Trophoblast cell (in vitro differentiated cells and primary cell): ENCODE measurements at regions not wholly inside any gene's neighbourhood (a gene's known extent, or its start where the extent isn't known, plus 50 kb on each side); places are given as distances from the start of the nearest gene placed in this dataset.
A peak's percentile ranks its signal among the peaks of the same experiment; 100 is the strongest.

Experiments used
- DNase-seq, 2 donors: peaks; one replicate each; pipeline ENCODE4 v3.0.0-alpha.2; 2016
- H2AFZ ChIP-seq: 2 replicates; pipeline ENCODE4 v1.6.1; 2013; ENCODE audit warnings: low read length, moderate library complexity, mild to moderate bottlenecking; ENCODE audit not compliant: insufficient read depth, poor library complexity
- H2AK5ac ChIP-seq: 2 replicates; pipeline ENCODE4 v1.6.1; 2013; ENCODE audit warnings: mild to moderate bottlenecking, low read length
- H2BK120ac ChIP-seq: 2 replicates; pipeline ENCODE4 v1.6.1; 2013; ENCODE audit warnings: low read length, mild to moderate bottlenecking, moderate library complexity; ENCODE audit not compliant: insufficient read depth, poor library complexity
- H2BK12ac ChIP-seq: 2 replicates; pipeline ENCODE4 v1.6.1; 2013; ENCODE audit warnings: mild to moderate bottlenecking, low read length, moderate library complexity
- H2BK5ac ChIP-seq: 2 replicates; pipeline ENCODE4 v1.6.1; 2013; ENCODE audit warnings: low read length, low read depth, moderate library complexity, mild to moderate bottlenecking; ENCODE audit not compliant: poor library complexity
- H3K14ac ChIP-seq: 2 replicates; pipeline ENCODE4 v1.6.1; 2013; ENCODE audit warnings: mild to moderate bottlenecking, low read length
- H3K18ac ChIP-seq: 2 replicates; pipeline ENCODE4 v1.6.1; 2013; ENCODE audit warnings: mild to moderate bottlenecking, low read length
- H3K23ac ChIP-seq: 2 replicates; pipeline ENCODE4 v1.6.1; 2013; ENCODE audit warnings: low read length
- H3K27ac ChIP-seq: 2 replicates; pipeline ENCODE4 v1.5.1; 2013; ENCODE audit warnings: low read depth, mild to moderate bottlenecking, inconsistent platforms, low read length, moderate library complexity
- H3K27me3 ChIP-seq: 2 replicates; pipeline ENCODE4 v1.6.1; 2013; ENCODE audit warnings: inconsistent platforms, mild to moderate bottlenecking, low read length, moderate library complexity; ENCODE audit not compliant: insufficient read depth
- H3K36me3 ChIP-seq, 2 experiments: 1 replicate in 1 of 2; 2 replicates in 1 of 2; pipeline ENCODE4 v1.6.1; 2013; ENCODE audit warnings: low read length in 2 of 2, mild to moderate bottlenecking in 2 of 2, moderate library complexity in 1 of 2; ENCODE audit not compliant: insufficient read depth in 2 of 2, control insufficient read depth in 1 of 2
- H3K4ac ChIP-seq: 2 replicates; pipeline ENCODE4 v1.6.1; 2013; ENCODE audit warnings: low read depth, mild to moderate bottlenecking, low read length, moderate library complexity
- H3K4me1 ChIP-seq, 2 experiments: 1 replicate in 1 of 2; 2 replicates in 1 of 2; pipeline ENCODE4 v1.6.1; 2013; ENCODE audit warnings: low read length in 2 of 2, mild to moderate bottlenecking in 2 of 2, moderate library complexity in 1 of 2; ENCODE audit not compliant: insufficient read depth in 2 of 2, control insufficient read depth in 1 of 2
- H3K4me2 ChIP-seq: 2 replicates; pipeline ENCODE4 v1.6.1; 2013; ENCODE audit warnings: inconsistent platforms, mild to moderate bottlenecking, low read length, moderate library complexity
- H3K4me3 ChIP-seq: 2 replicates; pipeline ENCODE4 v1.5.1; 2013; ENCODE audit warnings: mild to moderate bottlenecking, low read depth, low read length, inconsistent platforms
- H3K79me1 ChIP-seq: one replicate; pipeline ENCODE4 v1.6.1; 2013; ENCODE audit warnings: low read length
- H3K79me2 ChIP-seq: 2 replicates; pipeline ENCODE4 v1.6.1; 2013; ENCODE audit warnings: low read length, mild to moderate bottlenecking; ENCODE audit not compliant: control insufficient read depth, insufficient read depth, poor library complexity
- H3K9ac ChIP-seq: 2 replicates; pipeline ENCODE4 v1.6.1; 2013; ENCODE audit warnings: mild to moderate bottlenecking, low read length
- H3K9me3 ChIP-seq: 2 replicates; pipeline ENCODE4 v1.6.1; 2013; ENCODE audit warnings: low read depth, mild to moderate bottlenecking, control low read depth, inconsistent platforms, low read length; ENCODE audit not compliant: insufficient read depth
- H4K12ac ChIP-seq: 2 replicates; pipeline ENCODE4 v1.6.1; 2013; ENCODE audit warnings: low read depth, mild to moderate bottlenecking, low read length, moderate library complexity
- H4K8ac ChIP-seq: 2 replicates; pipeline ENCODE4 v1.6.1; 2013; ENCODE audit warnings: low read depth, mild to moderate bottlenecking, low read length, moderate library complexity
- H4K91ac ChIP-seq: one replicate; pipeline ENCODE4 v1.6.1; 2013; ENCODE audit warnings: low read depth, mild to moderate bottlenecking, low read length, moderate library complexity
- WGBS: extraction: QIAGEN DNeasy Blood & Tissue Kit; methylation state at CpG from one replicate; pipeline ENCODE4 v1.1.7; 2013; ENCODE audit warnings: missing lambda C conversion rate; ENCODE audit not compliant: insufficient read length, insufficient coverage; ENCODE audit errors: extremely low coverage; 5-methylcytosine and 5-hydroxymethylcytosine counted together

- H3K9ac ChIP-seq: no peak overlapping the region
- WGBS: no CpG with 5 or more reads among the region's 11 CpGs
Observed at GRCh38 chr6:927157-927556, 234.2 kb upstream of the EXOC2 start.

GRCh38 chr6:925656-926213 is 232.8 kb upstream of the EXOC2 start:
- Histone ChIP-seq H3K9me3 (peaks cover 29% of the 10 kb centered on the region), H3K4me1 (no peaks in the 10 kb centered on the region), H3K4me2 (no peak overlapping the region), H3K79me1 (no peaks in the 10 kb centered on the region), H3K36me3 (no peaks in the 10 kb centered on the region), H3K79me2 (no peaks in the 10 kb centered on the region), H3K4me3 (no peak overlapping the region), H2BK5ac (no peak overlapping the region), H3K27ac (no peak overlapping the region), H3K18ac (no peak overlapping the region), H4K12ac (no peak overlapping the region), H3K9ac (no peak overlapping the region), H2BK12ac (no peak overlapping the region), H2BK120ac (no peak overlapping the region), H2AK5ac (no peak overlapping the region), H3K14ac (no peak overlapping the region), H3K23ac (no peak overlapping the region), H4K91ac (no peak overlapping the region), H3K27me3 (no peaks in the 10 kb centered on the region), H4K8ac (no peak overlapping the region), H2AFZ (no peak overlapping the region), H3K4ac (no peak overlapping the region)
- WGBS: no CpG with 5 or more reads among the region's 2 CpGs
- peak in 1 of 2 donors; percentile 21 for DNase-seq

More at GRCh38 chr6:927157-927556, 234.2 kb upstream of the EXOC2 start:
- no peak overlapping the region for H3K4me2 ChIP-seq
- no peak overlapping the region for H3K4ac ChIP-seq
- H2AK5ac ChIP-seq: no peak overlapping the region
- no peak overlapping the region for H3K23ac ChIP-seq
- H3K18ac ChIP-seq: no peak overlapping the region
- no peaks in the 10 kb centered on the region for H3K27me3 ChIP-seq
- H2AFZ ChIP-seq: no peak overlapping the region
- no peaks in the 10 kb centered on the region for H3K79me2 ChIP-seq
- no peak overlapping the region for H4K12ac ChIP-seq
- no peak for DNase-seq
- H3K9me3 ChIP-seq: peaks cover 18% of the 10 kb centered on the region
- no peak overlapping the region for H4K8ac ChIP-seq
- H3K36me3 ChIP-seq: no peaks in the 10 kb centered on the region
- H3K79me1 ChIP-seq: no peaks in the 10 kb centered on the region
- no peak overlapping the region for H4K91ac ChIP-seq
- no peak overlapping the region for H3K4me3 ChIP-seq
- no peak overlapping the region for H3K14ac ChIP-seq
- H2BK12ac ChIP-seq: no peak overlapping the region
- no peak overlapping the region for H2BK5ac ChIP-seq
- H3K27ac ChIP-seq: no peak overlapping the region
- no peaks in the 10 kb centered on the region for H3K4me1 ChIP-seq
- H2BK120ac ChIP-seq: no peak overlapping the region

- H3K36me3 ChIP-seq: no peaks in the 10 kb centered on the region
- H3K23ac ChIP-seq: no peak overlapping the region
- no peak overlapping the region for H4K12ac ChIP-seq
- no peak overlapping the region for H3K4me2 ChIP-seq
- H3K4me1 ChIP-seq: no peaks in the 10 kb centered on the region
- no peak overlapping the region for H2BK120ac ChIP-seq
- no peak overlapping the region for H2BK12ac ChIP-seq
- no peaks in the 10 kb centered on the region for H3K79me2 ChIP-seq
- no peak overlapping the region for H2AFZ ChIP-seq
- no CpG with 5 or more reads among the region's 9 CpGs for WGBS
- H4K8ac ChIP-seq: no peak overlapping the region
- no peak overlapping the region for H3K4ac ChIP-seq
- no peak overlapping the region for H3K27ac ChIP-seq
- no peak overlapping the region for H3K14ac ChIP-seq
- H3K9me3 ChIP-seq: peaks cover 34% of the 10 kb centered on the region
- H4K91ac ChIP-seq: no peak overlapping the region
- H3K4me3 ChIP-seq: no peak overlapping the region
- H2BK5ac ChIP-seq: no peak overlapping the region
- no peak for DNase-seq
- H3K9ac ChIP-seq: no peak overlapping the region
- no peak overlapping the region for H2AK5ac ChIP-seq
- no peaks in the 10 kb centered on the region for H3K79me1 ChIP-seq
- no peaks in the 10 kb centered on the region for H3K27me3 ChIP-seq
- H3K18ac ChIP-seq: no peak overlapping the region
Observed at GRCh38 chr6:924661-925060, 231.7 kb upstream of the EXOC2 start.

GRCh38 chr6:921400-921799 is 228.5 kb upstream of the EXOC2 start:
- no peaks in the 10 kb centered on the region for H3K27me3 ChIP-seq
- no peaks in the 10 kb centered on the region for H3K36me3 ChIP-seq
- no peak overlapping the region for H3K4me2 ChIP-seq
- H2BK120ac ChIP-seq: no peak overlapping the region
- H2BK5ac ChIP-seq: no peak overlapping the region
- no peak overlapping the region for H4K8ac ChIP-seq
- no peak for DNase-seq
- no peak overlapping the region for H3K27ac ChIP-seq
- no peaks in the 10 kb centered on the region for H3K79me1 ChIP-seq
- peaks cover 37% of the 10 kb centered on the region for H3K9me3 ChIP-seq
- no peak overlapping the region for H2BK12ac ChIP-seq
- no peak overlapping the region for H2AFZ ChIP-seq
- no peak overlapping the region for H2AK5ac ChIP-seq
- no peak overlapping the region for H3K18ac ChIP-seq
- H4K91ac ChIP-seq: no peak overlapping the region
- H3K9ac ChIP-seq: no peak overlapping the region
- no peak overlapping the region for H3K14ac ChIP-seq
- H3K23ac ChIP-seq: no peak overlapping the region
- H3K79me2 ChIP-seq: no peaks in the 10 kb centered on the region
- no peak overlapping the region for H3K4ac ChIP-seq
- no peak overlapping the region for H3K4me3 ChIP-seq
- no CpG with 5 or more reads among the region's 4 CpGs for WGBS
- H4K12ac ChIP-seq: no peak overlapping the region
- no peaks in the 10 kb centered on the region for H3K4me1 ChIP-seq
